H1 (cell line): ENCODE measurements at regions not wholly inside any gene's neighbourhood (a gene's known extent, or its start where the extent isn't known, plus 50 kb on each side); places are given as distances from the start of the nearest gene placed in this dataset.
A peak's percentile ranks its signal among the peaks of the same experiment; 100 is the strongest.

Experiments
- CTCF ChIA-PET: fragments of 300-600 bp; sonication (Branson Sonifier 250); formaldehyde crosslinking; loops from one replicate; lab custom pipeline; 2021; ENCODE audit not compliant: partially characterized antibody; lab: Charles Lee
- POLR2A ChIA-PET: fragments of 300-600 bp; sonication (Branson Sonifier 250); formaldehyde crosslinking; loops from one replicate; lab custom pipeline; 2021; ENCODE audit warnings: inconsistent platforms; ENCODE audit not compliant: partially characterized antibody; lab: Charles Lee
- DNase-seq, 2 experiments: peaks; one replicate each; pipeline versions ENCODE4 v3.0.0 to v3.0.0-alpha.2; 2010 to 2022; ENCODE audit warnings: low spot score in 2 of 2, low read depth in 1 of 2, mixed read lengths in 1 of 2
- FAIRE-seq: peaks from 2 replicates; lab custom pipeline; 2011; peaks lifted over from hg19 to GRCh38; lab: Jason Lieb, UNC
- H2AFZ ChIP-seq: 2 replicates; pipeline ENCODE4 v1.8.1; 2012; ENCODE audit warnings: low read length, inconsistent platforms
- H2AK5ac ChIP-seq: 2 replicates; pipeline ENCODE4 v1.6.1; 2013; ENCODE audit warnings: low read depth, low read length
- H2BK120ac ChIP-seq: replicated peaks from 2 replicates; pipeline ENCODE3; 2013; ENCODE audit warnings: low read depth, low read length, inconsistent platforms
- H2BK12ac ChIP-seq: 2 replicates; pipeline ENCODE4 v1.6.1; 2013; ENCODE audit warnings: low read depth, low read length
- H2BK15ac ChIP-seq: 2 replicates; pipeline ENCODE4 v1.6.1; 2013; ENCODE audit warnings: low read length
- H2BK20ac ChIP-seq: 2 replicates; pipeline ENCODE4 v1.6.1; 2013; ENCODE audit warnings: low read length
- H2BK5ac ChIP-seq: 2 replicates; pipeline ENCODE4 v1.6.1; 2013; ENCODE audit warnings: low read depth, low read length
- H3K14ac ChIP-seq: 2 replicates; pipeline ENCODE4 v1.6.1; 2013; ENCODE audit warnings: inconsistent platforms; ENCODE audit not compliant: insufficient read length
- H3K18ac ChIP-seq: 2 replicates; pipeline ENCODE4 v1.6.1; 2013; ENCODE audit warnings: low read length; ENCODE audit errors: extremely low read depth
- H3K23ac ChIP-seq: 2 replicates; pipeline ENCODE4 v1.6.1; 2013; ENCODE audit warnings: inconsistent platforms; ENCODE audit not compliant: insufficient read length
- H3K23me2 ChIP-seq: 2 replicates; pipeline ENCODE4 v1.6.1; 2013; ENCODE audit warnings: low read depth, low read length
- H3K27ac ChIP-seq: 2 replicates; pipeline ENCODE4 v1.6.1; 2011; ENCODE audit warnings: low read depth, low read length, inconsistent platforms
- H3K27me3 ChIP-seq, 4 experiments: replicated peaks in 1 of 4; 1 replicate in 1 of 4; 2 replicates in 3 of 4; pipeline versions ENCODE4 v1.6.1 to v1.8.1; 2011 to 2013; ENCODE audit warnings: low read length in 3 of 4, mild to moderate bottlenecking in 3 of 4, inconsistent platforms in 2 of 4, mixed read lengths in 2 of 4, moderate library complexity in 1 of 4; ENCODE audit not compliant: control insufficient read depth in 3 of 4, insufficient read depth in 3 of 4; ENCODE audit errors: extremely low read depth in 1 of 4
- H3K36me3 ChIP-seq, 4 experiments: 2 replicates each; pipeline versions ENCODE4 v1.6.1 to v1.8.1; 2011 to 2013; ENCODE audit warnings: mild to moderate bottlenecking in 4 of 4, low read length in 3 of 4, moderate library complexity in 2 of 4, control low read depth in 1 of 4, inconsistent platforms in 1 of 4; ENCODE audit not compliant: insufficient read depth in 4 of 4, control insufficient read depth in 2 of 4
- H3K4ac ChIP-seq: replicated peaks from 2 replicates; pipeline ENCODE3; 2013; ENCODE audit warnings: low read length, low read depth, mixed read lengths, inconsistent platforms; ENCODE audit not compliant: insufficient read length
- H3K4me1 ChIP-seq, 4 experiments: replicated peaks in 1 of 4; 1 replicate in 1 of 4; 2 replicates in 3 of 4; pipeline versions ENCODE4 v1.6.1 to v1.8.1; 2011 to 2013; ENCODE audit warnings: low read length in 3 of 4, inconsistent platforms in 2 of 4, mixed read lengths in 1 of 4; ENCODE audit not compliant: insufficient read depth in 4 of 4, control insufficient read depth in 3 of 4
- H3K4me2 ChIP-seq, 2 experiments: 2 replicates each; pipeline versions ENCODE4 v1.6.1 to v1.8.1; 2011 to 2013; ENCODE audit warnings: low read depth in 2 of 2, low read length in 2 of 2, control low read depth in 1 of 2, inconsistent platforms in 1 of 2, mild to moderate bottlenecking in 1 of 2; ENCODE audit not compliant: insufficient read depth in 1 of 2
- H3K4me3 ChIP-seq, 4 experiments: fragments of 200-600, 300-600 bp in 1 of 4; sonication (generic), shearing (Covaris generic), sonication (Bioruptor Twin) in 1 of 4; 2 replicates each; pipeline versions ENCODE4 v1.5.1 to v1.8.1; 2011 to 2016; ENCODE audit warnings: low read length in 4 of 4, low read depth in 3 of 4, control low read depth in 2 of 4, inconsistent platforms in 2 of 4, mild to moderate bottlenecking in 2 of 4, mixed read lengths in 1 of 4, moderate library complexity in 1 of 4; ENCODE audit not compliant: insufficient read depth in 2 of 4; ENCODE audit errors: extremely low read depth in 1 of 4
- H3K56ac ChIP-seq: replicated peaks from 2 replicates; pipeline ENCODE3; 2013; ENCODE audit warnings: low read depth, mild to moderate bottlenecking, mixed read lengths, low read length, inconsistent platforms; ENCODE audit not compliant: insufficient read length
- H3K79me1 ChIP-seq: 2 replicates; pipeline ENCODE4 v1.6.1; 2013; ENCODE audit warnings: low read depth, low read length, control low read depth
- H3K79me2 ChIP-seq, 2 experiments: 2 replicates each; pipeline versions ENCODE4 v1.6.1 to v1.8.1; 2012 to 2013; ENCODE audit warnings: low read length in 2 of 2, mild to moderate bottlenecking in 2 of 2, inconsistent platforms in 1 of 2; ENCODE audit not compliant: insufficient read depth in 2 of 2, control insufficient read depth in 1 of 2
- H3K9ac ChIP-seq, 4 experiments: replicated peaks in 1 of 4; 1 replicate in 1 of 4; 2 replicates in 3 of 4; pipeline versions ENCODE4 v1.6.1 to v1.8.1; 2011 to 2013; ENCODE audit warnings: low read depth in 3 of 4, low read length in 3 of 4, control low read depth in 2 of 4, mild to moderate bottlenecking in 2 of 4, moderate library complexity in 2 of 4, inconsistent platforms in 1 of 4; ENCODE audit errors: extremely low read depth in 1 of 4
- H3K9me3 ChIP-seq, 2 experiments: 2 replicates each; pipeline versions ENCODE4 v1.6.1 to v1.8.1; 2012 to 2013; ENCODE audit warnings: mild to moderate bottlenecking in 2 of 2, moderate library complexity in 2 of 2, control low read depth in 1 of 2, inconsistent platforms in 1 of 2, low read depth in 1 of 2, low read length in 1 of 2, mixed read lengths in 1 of 2; ENCODE audit not compliant: insufficient read depth in 2 of 2
- H4K20me1 ChIP-seq, 2 experiments: replicated peaks in 1 of 2; 2 replicates each; pipeline versions ENCODE3 to v1.8.1; 2011 to 2013; ENCODE audit warnings: inconsistent platforms in 2 of 2, low read length in 2 of 2, mild to moderate bottlenecking in 1 of 2; ENCODE audit not compliant: insufficient read depth in 2 of 2, control insufficient read depth in 1 of 2
- H4K5ac ChIP-seq: 2 replicates; pipeline ENCODE4 v1.6.1; 2013; ENCODE audit warnings: low read length, low read depth, mixed read lengths, inconsistent platforms; ENCODE audit not compliant: insufficient read length
- H4K8ac ChIP-seq: 2 replicates; pipeline ENCODE4 v1.8.0; 2013; ENCODE audit warnings: mild to moderate bottlenecking, moderate library complexity, low read length, inconsistent platforms; ENCODE audit not compliant: insufficient read depth; ENCODE audit errors: extremely low read depth
- H4K91ac ChIP-seq: replicated peaks from 2 replicates; pipeline ENCODE3; 2013; ENCODE audit warnings: low read length, mixed read lengths, inconsistent platforms; ENCODE audit not compliant: insufficient read length
- ATF2 ChIP-seq: IDR thresholded peaks from 2 replicates; pipeline ENCODE4 v1.6.1; 2012; ENCODE audit warnings: low read length, inconsistent platforms
- BCL11A ChIP-seq, 2 experiments: IDR thresholded peaks; one replicate each; pipeline ENCODE4 v1.6.1; 2011; ENCODE audit warnings: low read depth in 2 of 2, low read length in 2 of 2, mild to moderate bottlenecking in 2 of 2
- CBX5 ChIP-seq: fragments of 300-800, 300-1000 bp; sonication (generic); IDR thresholded peaks from 2 replicates; pipeline ENCODE4 v1.7.1; 2016; ENCODE audit warnings: antibody characterized with exemption, low read length, low read depth
- CBX8 ChIP-seq: fragments of 300-800, 300-1000 bp; sonication (generic); IDR thresholded peaks from 2 replicates; pipeline ENCODE4 v1.7.1; 2016; ENCODE audit warnings: low read depth, low read length, borderline replicate concordance
- CREB1 ChIP-seq: IDR thresholded peaks from 2 replicates; pipeline ENCODE4 v1.6.1; 2012; ENCODE audit warnings: inconsistent platforms
- EGR1 ChIP-seq: IDR thresholded peaks from 2 replicates; pipeline ENCODE4 v1.6.1; 2011; ENCODE audit warnings: low read depth, low read length, borderline replicate concordance
- EZH2 ChIP-seq: fragments of 200-600 bp; sonication (generic); IDR thresholded peaks from 2 replicates; pipeline ENCODE4 v1.7.1; 2012; ENCODE audit warnings: low read depth, mild to moderate bottlenecking, moderate library complexity, low read length, inconsistent platforms; ENCODE audit not compliant: severe bottlenecking
- GTF2F1 ChIP-seq: IDR thresholded peaks from 2 replicates; pipeline ENCODE4 v1.6.1; 2012; ENCODE audit warnings: low read depth, low read length, improper control_type of control experiment, borderline replicate concordance
- KDM5A ChIP-seq: fragments of 200-600 bp; IDR thresholded peaks from 2 replicates; pipeline ENCODE4 v1.7.1; 2012; ENCODE audit warnings: mild to moderate bottlenecking, low read length, inconsistent platforms, mixed read lengths
- NANOG ChIP-seq: IDR thresholded peaks from 2 replicates; pipeline ENCODE4 v1.6.1; 2011; ENCODE audit warnings: low read length, low read depth, mild to moderate bottlenecking, inconsistent platforms; ENCODE audit not compliant: insufficient read depth, poor library complexity, severe bottlenecking
- RAD21 ChIP-seq, 2 experiments: IDR thresholded peaks in 1 of 2; conservative IDR thresholded peaks in 1 of 2; 2 replicates each; pipeline ENCODE4 v1.6.1; 2011; ENCODE audit warnings: low read depth in 2 of 2, low read length in 2 of 2, improper control_type of control experiment in 1 of 2, inconsistent platforms in 1 of 2, mild to moderate bottlenecking in 1 of 2, moderate library complexity in 1 of 2
- WGBS, 2 experiments: shearing (Covaris generic) in 1 of 2; methylation state at CpG; one replicate each; pipeline versions ENCODE4 v1.1.6 to v1.1.7; 2013 to 2015; ENCODE audit warnings: low lambda C conversion rate in 2 of 2, mixed read lengths in 2 of 2, inconsistent platforms in 1 of 2, low coverage in 1 of 2, missing lambda C conversion rate in 1 of 2; ENCODE audit not compliant: insufficient replicate concordance in 2 of 2, insufficient coverage in 1 of 2, insufficient read length in 1 of 2; ENCODE audit errors: extremely low coverage in 1 of 2, missing lambda C conversion rate in 1 of 2; 5-methylcytosine and 5-hydroxymethylcytosine counted together

- Histone ChIP-seq H3K18ac (peak overlapping the region; percentile 72), H3K4me1 (peaks cover 12 to 34% (median 25%) of the 10 kb centered on the region in 4 experiments), H2BK20ac (peak overlapping the region; percentile 77), H3K14ac (no peak overlapping the region), H4K5ac (peak overlapping the region; percentile 19), H2BK12ac (peak overlapping the region; percentile 96), H3K36me3 (no peaks in the 10 kb centered on the region), H3K27ac (no peak overlapping the region), H4K8ac (no peak overlapping the region), H2BK120ac (peak overlapping the region; percentile 25), H3K4ac (peak overlapping the region; percentile 34), H3K79me2 (no peaks in the 10 kb centered on the region), H2AK5ac (no peak overlapping the region; the same call in 1 of the 2 replicates), H3K23ac (no peak overlapping the region), H2BK15ac (peak overlapping the region; percentile 98; the same call in 1 of the 2 replicates), H3K4me3 (peak overlapping the region in 1 of 4 experiments; percentile 0; a peak in 1 of 8 replicates), H2BK5ac (peak overlapping the region; percentile 85), H4K91ac (peak overlapping the region; percentile 78), H3K79me1 (no peaks in the 10 kb centered on the region), H3K9ac (no peak overlapping the region), H3K9me3 (no peaks in the 10 kb centered on the region), H3K27me3 (peaks cover 0 to 7% (median 4%) of the 10 kb centered on the region in 4 experiments; a peak in 4 of 7 replicates), H4K20me1 (no peaks in the 10 kb centered on the region), H2AFZ (peak overlapping the region; percentile 7; the same call in 1 of the 2 replicates), H3K23me2 (peaks cover 2% of the 10 kb centered on the region; the same call in 1 of the 2 replicates), H3K56ac (no peak overlapping the region), H3K4me2 (peak overlapping the region in 1 of 2 experiments; percentile 22; a peak in 2 of 4 replicates)
- ChIA-PET POLR2A (interaction anchor here (2.6 kb wide), 1 partner anchor 63 kb away, joined by 6 read pairs; no protein-coding TSS in a partner anchor), CTCF (interaction anchor here (1.8 kb wide), 1 partner anchor 48 kb away, joined by 7 read pairs; no protein-coding TSS in a partner anchor)
- FAIRE-seq = no peak
- 66% methylated on average over 20 of the region's 20 CpGs; no CpG with 5 or more reads in 1 of the 2 experiments for WGBS, 2 experiments
- DNase-seq = no peak
- TF ChIP-seq CBX8 (no peak), NANOG (no peak), EGR1 (no peak), RAD21 (IDR thresholded peaks at IDR 0.05 in 1 of 2, conservative IDR thresholded peaks at IDR 0.05 in 1 of 2; ENCODE audit: low read depth in 2 of 2, low read length in 2 of 2) (no peak), BCL11A (IDR thresholded peaks at IDR 0.05; ENCODE audit: low read depth in 2 of 2, low read length in 2 of 2) (no peak), KDM5A (no peak), EZH2 (no peak), ATF2 (no peak), CREB1 (no peak), CBX5 (no peak), GTF2F1 (no peak)
Measured at GRCh38 chr1:37318490-37318889, 155.9 kb upstream of the ZC3H12A start.
